IMR-90 (cell line): ENCODE measurements at regions not wholly inside any gene's neighbourhood (a gene's known extent, or its start where the extent isn't known, plus 50 kb on each side); places are given as distances from the start of the nearest gene placed in this dataset.

Experiments used
- ATAC-seq: fragments of 200-7000 bp; cut with Tn5 transposase; 2 replicates; pipeline ENCODE4 v1.9.1; 2020; ENCODE audit warnings: low read depth, mild to moderate bottlenecking, moderate library complexity
- BruUV-seq: library from RNA; stranded (reverse); fragments of 400-500 nt; replicated peaks from 2 replicates; lab custom pipeline; 2021; lab: Mats Ljungman, UMichigan
- CTCF ChIA-PET: fragments of 300-600 bp; formaldehyde crosslinking; extraction: SDS; loops from one replicate; lab custom pipeline; 2021; ENCODE audit warnings: antibody characterized with exemption; lab: Yijun Ruan, JAX
- POLR2A ChIA-PET: fragments of 300-600 bp; sonication (Branson Sonifier 250); formaldehyde crosslinking; loops from one replicate; lab custom pipeline; 2022; ENCODE audit warnings: antibody characterized with exemption; ENCODE audit not compliant: unreplicated experiment; lab: Charles Lee
- DNase-seq: peaks from one replicate; pipeline ENCODE4 v3.0.0; 2013
- H2AFZ ChIP-seq: replicated peaks from 2 replicates; pipeline ENCODE3; 2013; ENCODE audit warnings: low read length, mild to moderate bottlenecking; ENCODE audit not compliant: poor library complexity
- H2AK5ac ChIP-seq: 2 replicates; pipeline ENCODE4 v1.6.1; 2013; ENCODE audit warnings: low read depth, low read length, inconsistent platforms
- H2AK9ac ChIP-seq: replicated peaks from 2 replicates; pipeline ENCODE3; 2013; ENCODE audit warnings: mild to moderate bottlenecking, low read depth, low read length, moderate library complexity; ENCODE audit not compliant: poor library complexity
- H2BK120ac ChIP-seq: 2 replicates; pipeline ENCODE4 v1.6.1; 2013; ENCODE audit warnings: low read depth, low read length, inconsistent platforms
- H2BK15ac ChIP-seq: 3 replicates; pipeline ENCODE4 v1.6.1; 2013; ENCODE audit warnings: low read depth, low read length, inconsistent platforms
- H2BK20ac ChIP-seq: 2 replicates; pipeline ENCODE4 v1.6.1; 2013; ENCODE audit warnings: low read depth, mild to moderate bottlenecking, inconsistent platforms, low read length, moderate library complexity
- H2BK5ac ChIP-seq: 2 replicates; pipeline ENCODE4 v1.6.1; 2013; ENCODE audit warnings: mild to moderate bottlenecking, low read depth, low read length, inconsistent platforms; ENCODE audit not compliant: poor library complexity, severe bottlenecking
- H3K14ac ChIP-seq: replicated peaks from 2 replicates; pipeline ENCODE4 v1.6.1; 2013; ENCODE audit warnings: low read depth, low read length, inconsistent platforms
- H3K18ac ChIP-seq: 2 replicates; pipeline ENCODE4 v1.6.1; 2013; ENCODE audit warnings: low read depth, low read length, control low read depth
- H3K23ac ChIP-seq: 2 replicates; pipeline ENCODE4 v1.6.1; 2013; ENCODE audit warnings: low read depth, low read length, inconsistent platforms
- H3K27ac ChIP-seq: 2 replicates; pipeline ENCODE4 v1.5.1; 2013; ENCODE audit warnings: mild to moderate bottlenecking, control low read depth, low read length; ENCODE audit not compliant: insufficient read depth
- H3K27me3 ChIP-seq: 2 replicates; pipeline ENCODE4 v1.6.1; 2013; ENCODE audit warnings: low read length; ENCODE audit not compliant: control insufficient read depth, insufficient read depth
- H3K36me3 ChIP-seq: 2 replicates; pipeline ENCODE4 v1.6.1; 2013; ENCODE audit warnings: low read length, mixed read lengths; ENCODE audit not compliant: control insufficient read depth, insufficient read depth
- H3K4ac ChIP-seq: 2 replicates; pipeline ENCODE4 v1.6.1; 2013; ENCODE audit warnings: low read depth, low read length, inconsistent platforms
- H3K4me1 ChIP-seq: 2 replicates; pipeline ENCODE4 v1.6.1; 2013; ENCODE audit warnings: low read length, mixed read lengths; ENCODE audit not compliant: control insufficient read depth, insufficient read depth
- H3K4me2 ChIP-seq: 2 replicates; pipeline ENCODE4 v1.6.1; 2013; ENCODE audit warnings: low read depth, mild to moderate bottlenecking, control low read depth, low read length, moderate library complexity
- H3K4me3 ChIP-seq: 2 replicates; pipeline ENCODE4 v1.5.1; 2013; ENCODE audit warnings: low read depth, mild to moderate bottlenecking, control low read depth, low read length, moderate library complexity; ENCODE audit not compliant: insufficient read depth
- H3K56ac ChIP-seq: 2 replicates; pipeline ENCODE4 v1.6.1; 2013; ENCODE audit warnings: low read length, inconsistent platforms; ENCODE audit not compliant: insufficient read depth; ENCODE audit errors: extremely low read depth
- H3K79me1 ChIP-seq, 2 experiments: 2 replicates each; pipeline ENCODE4 v1.6.1; 2013; ENCODE audit warnings: low read length in 2 of 2, inconsistent platforms in 1 of 2, low read depth in 1 of 2
- H3K9ac ChIP-seq: 2 replicates; pipeline ENCODE4 v1.6.1; 2013; ENCODE audit warnings: low read depth, low read length, control low read depth
- H3K9me1 ChIP-seq: 2 replicates; pipeline ENCODE4 v1.6.1; 2013; ENCODE audit warnings: low read length, inconsistent platforms; ENCODE audit not compliant: insufficient read depth
- H3K9me3 ChIP-seq: 2 replicates; pipeline ENCODE4 v1.6.1; 2013; ENCODE audit warnings: low read length; ENCODE audit not compliant: control insufficient read depth, insufficient read depth
- H4K20me1 ChIP-seq: 2 replicates; pipeline ENCODE4 v1.6.1; 2013; ENCODE audit warnings: low read length, inconsistent platforms; ENCODE audit not compliant: insufficient read depth
- H4K5ac ChIP-seq: 2 replicates; pipeline ENCODE4 v1.6.1; 2013; ENCODE audit warnings: mild to moderate bottlenecking, low read depth, low read length, control low read depth
- H4K8ac ChIP-seq, 2 experiments: 2 replicates each; pipeline ENCODE4 v1.6.1; 2013; ENCODE audit warnings: low read depth in 2 of 2, low read length in 2 of 2, control low read depth in 1 of 2, inconsistent platforms in 1 of 2
- H4K91ac ChIP-seq: 2 replicates; pipeline ENCODE4 v1.6.1; 2013; ENCODE audit warnings: low read depth, low read length, inconsistent platforms; ENCODE audit not compliant: insufficient read depth
- BHLHE40 ChIP-seq: fragments of 150-350 bp; IDR thresholded peaks from 2 replicates; pipeline ENCODE4 v1.6.1; 2016; ENCODE audit warnings: mild to moderate bottlenecking, low read depth, low read length
- CEBPB ChIP-seq: IDR thresholded peaks from 2 replicates; pipeline ENCODE4 v1.6.1; 2012; ENCODE audit warnings: low read depth, low read length, improper control_type of control experiment
- FOS ChIP-seq: fragments of 150-350 bp; IDR thresholded peaks from 2 replicates; pipeline ENCODE4 v1.6.1; 2016; ENCODE audit warnings: low read depth, low read length
- MAFK ChIP-seq: IDR thresholded peaks from 2 replicates; pipeline ENCODE4 v1.6.1; 2012; ENCODE audit warnings: low read depth, low read length, improper control_type of control experiment
- MAZ ChIP-seq: IDR thresholded peaks from 2 replicates; pipeline ENCODE4 v1.6.1; 2012; ENCODE audit warnings: low read depth, mild to moderate bottlenecking, low read length, improper control_type of control experiment, moderate library complexity, borderline replicate concordance
- MXI1 ChIP-seq: IDR thresholded peaks from 2 replicates; pipeline ENCODE4 v1.6.1; 2012; ENCODE audit warnings: low read depth, mild to moderate bottlenecking, low read length, moderate library complexity, borderline replicate concordance
- NFE2L2 ChIP-seq: fragments of 150-350 bp; IDR thresholded peaks from 2 replicates; pipeline ENCODE4 v1.6.1; 2016; ENCODE audit warnings: low read depth, mild to moderate bottlenecking, low read length
- POLR2A ChIP-seq: IDR thresholded peaks from 2 replicates; pipeline ENCODE4 v1.6.1; 2012; ENCODE audit warnings: mild to moderate bottlenecking, low read depth, low read length
- RAD21 ChIP-seq: IDR thresholded peaks from 2 replicates; pipeline ENCODE4 v1.6.1; 2012; ENCODE audit warnings: low read length, improper control_type of control experiment
- RCOR1 ChIP-seq: IDR thresholded peaks from 2 replicates; pipeline ENCODE4 v1.6.1; 2012; ENCODE audit warnings: mild to moderate bottlenecking, low read length, improper control_type of control experiment; ENCODE audit not compliant: insufficient replicate concordance
- SMC3 ChIP-seq: fragments of 150-350 bp; IDR thresholded peaks from 2 replicates; pipeline ENCODE4 v1.6.1; 2016; ENCODE audit warnings: low read depth, mild to moderate bottlenecking, antibody characterized with exemption, low read length, moderate library complexity
- WGBS, 2 experiments: methylation state at CpG; one replicate each; pipeline versions ENCODE4 v1.1.5 to v1.1.7; 2013; ENCODE audit warnings: missing lambda C conversion rate in 2 of 2; ENCODE audit not compliant: insufficient read length in 1 of 2; ENCODE audit errors: extremely low coverage in 2 of 2; 5-methylcytosine and 5-hydroxymethylcytosine counted together
- dilution Hi-C: fragments of 300-500 bp; cut with HindIII; formaldehyde crosslinking; loops from one replicate; pipeline ENCODE4 v1.14.3; 2018; ENCODE audit warnings: low sequenced_read_pairs; ENCODE audit not compliant: unreplicated experiment
- in situ Hi-C: fragments of 300-500 bp; cut with MboI; formaldehyde crosslinking; loops from 3 replicates; pipeline ENCODE4 v1.14.3; 2019; ENCODE audit warnings: low sequenced_read_pairs, inconsistent platforms, mixed read lengths
- intact Hi-C: fragments of 100-400 bp; cut with micrococcal nuclease; formaldehyde crosslinking; loops from 2 replicates; pipeline ENCODE4 v1.10.0; 2022
- TF ChIP-seq, protein P1 (sequence below): fragments of 150-350 bp; IDR thresholded peaks from 2 replicates; pipeline ENCODE4 v1.6.1; 2017; ENCODE audit warnings: mild to moderate bottlenecking, antibody characterized with exemption, low read length, low read depth
- TF ChIP-seq, protein P2 (sequence below): conservative IDR thresholded peaks from 2 replicates; pipeline ENCODE4 v1.5.1; 2012; ENCODE audit warnings: mild to moderate bottlenecking, low read depth, low read length, improper control_type of control experiment
- TF ChIP-seq, protein P3 (sequence below): fragments of 150-350 bp; IDR thresholded peaks from 2 replicates; pipeline ENCODE4 v1.6.1; 2016; ENCODE audit warnings: low read depth, mild to moderate bottlenecking, low read length, moderate library complexity, borderline replicate concordance

DNA sequence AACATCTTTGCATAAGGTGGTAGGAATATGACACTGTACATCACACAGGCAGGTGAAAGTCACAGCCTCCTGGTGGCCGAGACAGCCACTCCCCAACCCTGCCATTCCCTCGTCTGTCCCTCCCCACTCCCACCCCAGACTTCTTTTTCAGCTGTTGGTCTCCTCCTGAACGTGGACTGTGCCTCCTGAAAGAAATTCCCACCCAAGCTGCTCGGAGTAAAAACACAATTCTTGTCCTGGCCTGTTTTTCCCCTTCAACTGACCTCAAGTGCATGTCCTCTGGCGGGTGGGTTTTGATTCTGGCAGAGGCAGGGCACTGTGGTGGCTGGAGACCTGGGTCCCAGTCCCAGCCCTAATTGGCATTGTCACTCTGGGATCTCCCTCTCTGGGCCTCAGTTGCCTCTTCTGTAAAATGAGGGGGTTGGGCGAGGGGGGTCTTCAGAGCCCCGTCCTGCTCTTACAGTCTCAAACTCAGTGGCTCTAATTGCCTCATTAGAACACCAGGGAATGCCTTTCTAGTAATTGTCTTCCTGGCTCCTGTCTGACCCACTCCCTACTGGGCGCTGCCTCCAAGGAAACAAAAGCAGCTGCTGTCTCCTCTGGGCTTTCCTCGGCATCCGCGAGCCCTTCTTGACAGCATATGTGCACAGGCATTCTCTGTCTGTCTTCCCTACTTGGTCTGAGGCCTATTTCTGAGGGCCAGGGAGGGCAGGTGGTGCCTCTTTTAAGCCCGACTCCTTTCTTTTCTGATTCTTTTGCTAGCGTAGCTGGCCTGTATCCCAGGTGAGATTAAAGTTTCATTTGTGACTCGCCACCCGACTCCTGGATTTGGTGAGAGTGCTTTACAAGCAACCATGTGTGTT lies 186.6 kb upstream of the RMST start:
- POLR2A ChIA-PET = no interaction called here
- H4K5ac ChIP-seq = no peak overlapping the region
- intact Hi-C loops = no loop called here
- dilution Hi-C loops = no loop called here
- H2BK120ac ChIP-seq = no peak overlapping the region
- H3K23ac ChIP-seq = no peak overlapping the region
- CTCF ChIA-PET = interaction anchor here (0.6 kb wide), 1 partner anchor 11 kb away, joined by 3 read pairs; no protein-coding TSS in a partner anchor
- no peak overlapping the region for H2BK20ac ChIP-seq
- no peaks in the 10 kb centered on the region for H4K20me1 ChIP-seq
- H3K27me3 ChIP-seq = no peaks in the 10 kb centered on the region
- TF ChIP-seq CEBPB = no peak
- no peak for TF ChIP-seq SMC3
- TF ChIP-seq, protein P1, sequence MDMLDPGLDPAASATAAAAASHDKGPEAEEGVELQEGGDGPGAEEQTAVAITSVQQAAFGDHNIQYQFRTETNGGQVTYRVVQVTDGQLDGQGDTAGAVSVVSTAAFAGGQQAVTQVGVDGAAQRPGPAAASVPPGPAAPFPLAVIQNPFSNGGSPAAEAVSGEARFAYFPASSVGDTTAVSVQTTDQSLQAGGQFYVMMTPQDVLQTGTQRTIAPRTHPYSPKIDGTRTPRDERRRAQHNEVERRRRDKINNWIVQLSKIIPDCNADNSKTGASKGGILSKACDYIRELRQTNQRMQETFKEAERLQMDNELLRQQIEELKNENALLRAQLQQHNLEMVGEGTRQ = no peak
- TF ChIP-seq RCOR1 = no peak
- no peak for TF ChIP-seq MAZ
- no peak for TF ChIP-seq RAD21
- TF ChIP-seq POLR2A = no peak
- no peak for TF ChIP-seq BHLHE40
- TF ChIP-seq MAFK = no peak
- TF ChIP-seq, protein P2, sequence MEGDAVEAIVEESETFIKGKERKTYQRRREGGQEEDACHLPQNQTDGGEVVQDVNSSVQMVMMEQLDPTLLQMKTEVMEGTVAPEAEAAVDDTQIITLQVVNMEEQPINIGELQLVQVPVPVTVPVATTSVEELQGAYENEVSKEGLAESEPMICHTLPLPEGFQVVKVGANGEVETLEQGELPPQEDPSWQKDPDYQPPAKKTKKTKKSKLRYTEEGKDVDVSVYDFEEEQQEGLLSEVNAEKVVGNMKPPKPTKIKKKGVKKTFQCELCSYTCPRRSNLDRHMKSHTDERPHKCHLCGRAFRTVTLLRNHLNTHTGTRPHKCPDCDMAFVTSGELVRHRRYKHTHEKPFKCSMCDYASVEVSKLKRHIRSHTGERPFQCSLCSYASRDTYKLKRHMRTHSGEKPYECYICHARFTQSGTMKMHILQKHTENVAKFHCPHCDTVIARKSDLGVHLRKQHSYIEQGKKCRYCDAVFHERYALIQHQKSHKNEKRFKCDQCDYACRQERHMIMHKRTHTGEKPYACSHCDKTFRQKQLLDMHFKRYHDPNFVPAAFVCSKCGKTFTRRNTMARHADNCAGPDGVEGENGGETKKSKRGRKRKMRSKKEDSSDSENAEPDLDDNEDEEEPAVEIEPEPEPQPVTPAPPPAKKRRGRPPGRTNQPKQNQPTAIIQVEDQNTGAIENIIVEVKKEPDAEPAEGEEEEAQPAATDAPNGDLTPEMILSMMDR = no peak
- TF ChIP-seq MXI1 = no peak
- TF ChIP-seq NFE2L2 = no peak
- TF ChIP-seq, protein P3, sequence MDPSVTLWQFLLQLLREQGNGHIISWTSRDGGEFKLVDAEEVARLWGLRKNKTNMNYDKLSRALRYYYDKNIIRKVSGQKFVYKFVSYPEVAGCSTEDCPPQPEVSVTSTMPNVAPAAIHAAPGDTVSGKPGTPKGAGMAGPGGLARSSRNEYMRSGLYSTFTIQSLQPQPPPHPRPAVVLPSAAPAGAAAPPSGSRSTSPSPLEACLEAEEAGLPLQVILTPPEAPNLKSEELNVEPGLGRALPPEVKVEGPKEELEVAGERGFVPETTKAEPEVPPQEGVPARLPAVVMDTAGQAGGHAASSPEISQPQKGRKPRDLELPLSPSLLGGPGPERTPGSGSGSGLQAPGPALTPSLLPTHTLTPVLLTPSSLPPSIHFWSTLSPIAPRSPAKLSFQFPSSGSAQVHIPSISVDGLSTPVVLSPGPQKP = no peak
- no peak for TF ChIP-seq FOS
- H3K4ac ChIP-seq = no peak overlapping the region
- no peak overlapping the region for H3K4me3 ChIP-seq
- no peak overlapping the region for H2BK15ac ChIP-seq
- H3K36me3 ChIP-seq = no peaks in the 10 kb centered on the region
- H3K9me3 ChIP-seq = peaks cover 3% of the 10 kb centered on the region; the same call in 1 of the 2 replicates
- H2AK9ac ChIP-seq = no peak overlapping the region
- no peaks in the 10 kb centered on the region for H3K9me1 ChIP-seq
- WGBS, 2 experiments = 35% methylated on average over 7 of the region's 15 CpGs; no CpG with 5 or more reads in 1 of the 2 experiments
- no peak overlapping the region for H2BK5ac ChIP-seq
- no peak overlapping the region for H3K56ac ChIP-seq
- DNase-seq (no peak), ATAC-seq (no peak)
- H3K4me1 ChIP-seq = no peaks in the 10 kb centered on the region
- no peak overlapping the region for H2AK5ac ChIP-seq
- no peak overlapping the region for H4K8ac ChIP-seq
- no peak overlapping the region for H3K4me2 ChIP-seq
- in situ Hi-C loops = no loop called here
- H3K79me1 ChIP-seq = no peaks in the 10 kb centered on the region
- no peak overlapping the region for H2AFZ ChIP-seq
- H3K27ac ChIP-seq = no peak overlapping the region
- H3K18ac ChIP-seq = no peak overlapping the region
- H3K14ac ChIP-seq = no peak overlapping the region
- H4K91ac ChIP-seq = no peak overlapping the region
- BruUV-seq = no TSS peak
- no peak overlapping the region for H3K9ac ChIP-seq
